OCI-LY7 (cell line): ENCODE measurements at regions not wholly inside any gene's neighbourhood (a gene's known extent, or its start where the extent isn't known, plus 50 kb on each side); places are given as distances from the start of the nearest gene placed in this dataset.

Source experiments
- CTCF ChIP-seq: fragments of 200-600 bp; sonication (generic); conservative IDR thresholded peaks from 2 replicates; pipeline ENCODE4 v1.5.1; 2014; ENCODE audit warnings: mild to moderate bottlenecking, antibody characterized with exemption, low read length, moderate library complexity, mixed read lengths
- EZH2phosphoT487 ChIP-seq: fragments of 200-600 bp; sonication (generic); IDR thresholded peaks from 2 replicates; pipeline ENCODE4 v1.6.1; 2018; ENCODE audit warnings: low read depth, borderline replicate concordance, mild to moderate bottlenecking, mixed run types, antibody characterized with exemption, low read length, moderate library complexity, mixed read lengths

DNA sequence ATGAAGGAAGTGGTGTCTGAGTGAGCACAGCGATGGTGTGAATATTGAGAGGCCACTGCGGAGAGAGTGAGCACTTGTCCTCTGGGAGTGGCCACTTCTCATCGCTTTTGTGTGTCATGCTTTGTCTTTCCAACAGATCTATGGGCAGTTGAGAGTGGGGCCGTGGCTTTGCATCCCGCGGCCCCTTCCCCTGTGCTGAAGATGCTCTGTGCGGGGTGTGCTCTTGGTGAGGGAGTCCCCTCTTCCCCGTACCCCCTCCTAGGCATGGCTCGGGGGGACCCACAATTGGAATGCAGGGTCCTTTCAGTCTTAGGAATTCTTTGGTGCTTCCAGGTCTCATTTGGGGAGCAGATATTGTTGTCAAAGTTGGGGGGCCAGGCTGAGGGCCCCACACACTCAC, 197.3 kb upstream of the WSCD1 start:
- TF ChIP-seq CTCF (no peak), EZH2phosphoT487 (no peak)
